Natural killer cell (primary cell): ENCODE measurements at regions not wholly inside any gene's neighbourhood (a gene's known extent, or its start where the extent isn't known, plus 50 kb on each side); places are given as distances from the start of the nearest gene placed in this dataset.

Experiments used
- ATAC-seq, 3 donors: fragments of 150-1000 bp in 2 of 3; fragments of 200-7000 bp in 1 of 3; cut with Tn5 transposase; 1 replicate in 1 of 3; 2 replicates in 2 of 3; pipeline ENCODE4 v1.10.0; 2021; ENCODE audit warnings: mild to moderate bottlenecking in 2 of 3, moderate library complexity in 2 of 3
- DNase-seq, 2 donors: peaks; one replicate each; pipeline versions ENCODE4 v3.0.0 to v3.0.0-alpha.2; 2013 to 2021; ENCODE audit warnings: mixed read lengths in 1 of 2
- H3K27ac ChIP-seq: one replicate; pipeline ENCODE4 v1.5.1; 2013; ENCODE audit warnings: mild to moderate bottlenecking, low read length
- H3K27me3 ChIP-seq: one replicate; pipeline ENCODE4 v1.6.1; 2013; ENCODE audit warnings: low read length; ENCODE audit not compliant: control insufficient read depth, insufficient read depth
- H3K36me3 ChIP-seq: one replicate; pipeline ENCODE4 v1.6.1; 2013; ENCODE audit warnings: low read length; ENCODE audit not compliant: control insufficient read depth, insufficient read depth
- H3K4me1 ChIP-seq: one replicate; pipeline ENCODE4 v1.6.1; 2013; ENCODE audit warnings: low read length; ENCODE audit not compliant: control insufficient read depth, insufficient read depth
- H3K4me3 ChIP-seq: one replicate; pipeline ENCODE4 v1.5.1; 2013; ENCODE audit warnings: low read length
- H3K9me3 ChIP-seq: one replicate; pipeline ENCODE4 v1.6.1; 2013; ENCODE audit warnings: low read length; ENCODE audit not compliant: control insufficient read depth, insufficient read depth
- H3K27ac Mint-ChIP-seq, 2 donors: one replicate each; pipeline ENCODE4 v1.8.0; 2022; ENCODE audit warnings: mild to moderate bottlenecking in 2 of 2, mixed read lengths in 2 of 2, moderate library complexity in 1 of 2
- H3K27me3 Mint-ChIP-seq, 2 donors: one replicate each; pipeline ENCODE4 v1.8.0; 2022; ENCODE audit warnings: low read depth in 2 of 2, mixed read lengths in 2 of 2
- H3K36me3 Mint-ChIP-seq: one replicate; pipeline ENCODE4 v1.8.0; 2022; ENCODE audit warnings: mixed read lengths
- H3K4me1 Mint-ChIP-seq, 2 donors: one replicate each; pipeline ENCODE4 v1.8.0; 2022; ENCODE audit warnings: mixed read lengths in 2 of 2
- H3K4me3 Mint-ChIP-seq: one replicate; pipeline ENCODE4 v1.8.0; 2022; ENCODE audit warnings: mild to moderate bottlenecking, moderate library complexity, mixed read lengths
- H3K9me3 Mint-ChIP-seq, 2 donors: one replicate each; pipeline ENCODE4 v1.8.0; 2022; ENCODE audit warnings: mixed read lengths in 2 of 2
- WGBS: methylation state at CpG from one replicate; pipeline ENCODE4 v1.1.7; 2013; ENCODE audit warnings: missing lambda C conversion rate; ENCODE audit not compliant: insufficient coverage; 5-methylcytosine and 5-hydroxymethylcytosine counted together
- intact Hi-C: fragments of 100-400 bp; cut with micrococcal nuclease; formaldehyde crosslinking; loops from one replicate; pipeline ENCODE4 v1.14.2; 2022
- TF ChIP-seq, protein P1 (sequence below): fragments of 200-600 bp; IDR thresholded peaks from one replicate; pipeline ENCODE4 v1.8.0; 2022; ENCODE audit warnings: antibody characterized with exemption

DNA sequence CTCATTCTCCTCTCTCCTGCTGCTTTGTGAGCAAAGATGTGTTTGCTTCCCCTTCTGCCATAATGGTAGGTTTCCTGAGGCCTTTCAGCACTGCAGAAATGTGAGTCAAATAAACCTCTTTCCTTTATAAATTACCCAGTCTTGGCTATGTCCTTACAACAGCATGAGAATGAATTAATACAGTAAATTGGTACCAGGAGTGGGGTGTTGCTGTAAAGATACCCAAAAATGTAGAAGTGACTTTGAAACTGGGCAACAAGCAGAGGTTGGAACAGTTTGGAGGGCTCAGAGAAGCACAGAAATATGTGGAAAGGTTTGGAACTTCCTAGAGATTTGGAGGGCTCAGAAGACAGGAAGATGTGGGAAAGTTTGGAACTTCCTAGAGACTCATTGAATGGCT, 388.7 kb upstream of the GHITM start:
- Mint-ChIP-seq H3K4me1 (no peaks in the 10 kb centered on the region), H3K36me3 (peaks cover 35% of the 10 kb centered on the region), H3K27ac (no peak overlapping the region), H3K4me3 (no peak overlapping the region), H3K27me3 (no peaks in the 10 kb centered on the region), H3K9me3 (peaks cover 17 to 25% of the 10 kb centered on the region in 2 donors)
- ATAC-seq (no peak), DNase-seq (no peak)
- Histone ChIP-seq H3K4me1 (no peaks in the 10 kb centered on the region), H3K9me3 (peaks cover 44% of the 10 kb centered on the region), H3K27ac (no peak overlapping the region), H3K36me3 (no peaks in the 10 kb centered on the region), H3K27me3 (no peaks in the 10 kb centered on the region), H3K4me3 (no peak overlapping the region)
- TF ChIP-seq, protein P1, sequence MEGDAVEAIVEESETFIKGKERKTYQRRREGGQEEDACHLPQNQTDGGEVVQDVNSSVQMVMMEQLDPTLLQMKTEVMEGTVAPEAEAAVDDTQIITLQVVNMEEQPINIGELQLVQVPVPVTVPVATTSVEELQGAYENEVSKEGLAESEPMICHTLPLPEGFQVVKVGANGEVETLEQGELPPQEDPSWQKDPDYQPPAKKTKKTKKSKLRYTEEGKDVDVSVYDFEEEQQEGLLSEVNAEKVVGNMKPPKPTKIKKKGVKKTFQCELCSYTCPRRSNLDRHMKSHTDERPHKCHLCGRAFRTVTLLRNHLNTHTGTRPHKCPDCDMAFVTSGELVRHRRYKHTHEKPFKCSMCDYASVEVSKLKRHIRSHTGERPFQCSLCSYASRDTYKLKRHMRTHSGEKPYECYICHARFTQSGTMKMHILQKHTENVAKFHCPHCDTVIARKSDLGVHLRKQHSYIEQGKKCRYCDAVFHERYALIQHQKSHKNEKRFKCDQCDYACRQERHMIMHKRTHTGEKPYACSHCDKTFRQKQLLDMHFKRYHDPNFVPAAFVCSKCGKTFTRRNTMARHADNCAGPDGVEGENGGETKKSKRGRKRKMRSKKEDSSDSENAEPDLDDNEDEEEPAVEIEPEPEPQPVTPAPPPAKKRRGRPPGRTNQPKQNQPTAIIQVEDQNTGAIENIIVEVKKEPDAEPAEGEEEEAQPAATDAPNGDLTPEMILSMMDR: no peak
- intact Hi-C loops: no loop called here

DNA sequence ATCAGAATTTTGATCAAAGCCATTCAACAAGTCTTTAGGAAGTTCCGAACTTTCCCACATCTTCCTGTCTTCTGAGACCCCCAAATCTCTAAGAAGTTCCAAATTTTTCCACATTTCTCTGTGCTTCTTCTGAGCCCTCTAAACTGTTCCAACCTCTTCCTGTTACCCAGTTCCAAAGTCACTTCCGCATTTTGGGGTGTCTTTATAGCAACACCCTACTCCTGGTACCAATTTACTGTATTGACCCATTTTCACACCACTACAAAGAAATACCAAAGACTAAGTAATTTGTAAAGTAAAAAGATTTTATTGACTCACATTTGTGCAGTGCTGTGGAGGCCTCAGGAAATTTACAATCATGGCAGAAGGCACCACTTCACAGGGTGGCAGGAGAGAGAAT, 385.8 kb upstream of the GHITM start:
- no peak overlapping the region for H3K27ac ChIP-seq
- ATAC-seq (no peak), DNase-seq (no peak)
- intact Hi-C loops: no loop called here
- H3K27me3 ChIP-seq: no peaks in the 10 kb centered on the region
- Mint-ChIP-seq H3K27me3 (no peaks in the 10 kb centered on the region), H3K4me3 (no peak overlapping the region), H3K27ac (no peak overlapping the region), H3K9me3 (peaks cover 16 to 28% of the 10 kb centered on the region in 2 donors), H3K36me3 (peaks cover 36% of the 10 kb centered on the region), H3K4me1 (no peaks in the 10 kb centered on the region)
- H3K36me3 ChIP-seq: no peaks in the 10 kb centered on the region
- H3K4me1 ChIP-seq: no peaks in the 10 kb centered on the region
- H3K9me3 ChIP-seq: peaks cover 42% of the 10 kb centered on the region
- TF ChIP-seq, protein P1: no peak
- 91% methylated on average over 2 of the region's 2 CpGs for WGBS
- H3K4me3 ChIP-seq: no peak overlapping the region

DNA sequence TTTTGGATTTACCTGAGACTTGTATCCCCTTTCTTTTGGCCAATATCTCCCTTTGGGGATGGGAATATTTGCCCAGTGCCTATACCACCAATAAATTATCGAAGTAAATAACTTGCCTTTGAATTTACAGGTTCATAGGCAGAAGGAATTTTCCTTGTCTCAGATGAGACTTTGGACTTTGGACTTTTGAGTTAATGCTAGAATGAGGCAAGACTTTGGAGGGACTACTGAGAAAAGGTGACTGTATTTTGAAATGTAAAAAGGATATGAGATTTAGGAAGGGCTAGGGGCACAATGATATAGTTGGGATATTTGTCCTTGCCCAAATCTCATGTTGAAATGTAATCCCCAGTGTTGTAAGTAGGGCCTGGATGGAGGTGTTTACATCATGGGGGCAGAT, 384.5 kb upstream of the GHITM start:
- Histone ChIP-seq H3K4me3 (no peak overlapping the region), H3K4me1 (no peaks in the 10 kb centered on the region), H3K27me3 (no peaks in the 10 kb centered on the region), H3K9me3 (peaks cover 39% of the 10 kb centered on the region), H3K36me3 (no peaks in the 10 kb centered on the region), H3K27ac (no peak overlapping the region)
- intact Hi-C loops: no loop called here
- no peak overlapping the region for H3K27ac Mint-ChIP-seq
- H3K4me3 Mint-ChIP-seq: no peak overlapping the region
- no peaks in the 10 kb centered on the region for H3K4me1 Mint-ChIP-seq
- DNase-seq (no peak), ATAC-seq (no peak)
- H3K9me3 Mint-ChIP-seq: peaks cover 12 to 26% of the 10 kb centered on the region in 2 donors
- 80% methylated on average over 1 of the region's 1 CpG for WGBS
- peaks cover 31% of the 10 kb centered on the region for H3K36me3 Mint-ChIP-seq
- H3K27me3 Mint-ChIP-seq: no peaks in the 10 kb centered on the region
- TF ChIP-seq, protein P1: no peak

DNA sequence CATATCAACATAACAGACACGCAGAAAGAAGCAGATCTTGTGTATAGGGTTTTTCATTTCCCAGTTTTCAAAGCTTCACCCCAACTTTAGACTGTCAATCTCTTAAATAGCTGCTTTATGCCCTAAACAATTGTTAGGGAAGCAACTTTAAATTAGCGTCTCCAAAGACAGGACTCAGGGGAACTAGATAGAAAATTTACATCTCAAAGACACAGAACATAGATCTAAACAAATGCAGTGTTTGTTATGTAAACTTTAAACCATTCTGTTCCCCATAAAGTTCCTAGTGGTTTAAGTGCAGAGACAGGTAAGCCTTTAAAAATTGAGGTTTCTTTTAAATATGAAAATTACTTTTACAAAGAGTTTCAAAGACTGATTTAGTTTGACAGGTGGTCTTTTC, 379.2 kb upstream of the GHITM start:
- H3K36me3 ChIP-seq: no peaks in the 10 kb centered on the region
- DNase-seq (no peak), ATAC-seq (no peak)
- H3K27ac ChIP-seq: no peak overlapping the region
- no peak overlapping the region for H3K27ac Mint-ChIP-seq
- H3K27me3 ChIP-seq: no peaks in the 10 kb centered on the region
- no peaks in the 10 kb centered on the region for H3K4me1 ChIP-seq
- H3K4me3 ChIP-seq: no peak overlapping the region
- H3K36me3 Mint-ChIP-seq: peaks cover 10% of the 10 kb centered on the region
- H3K4me1 Mint-ChIP-seq: no peaks in the 10 kb centered on the region
- TF ChIP-seq, protein P1: no peak
- WGBS: 40% methylated on average over 1 of the region's 2 CpGs
- H3K27me3 Mint-ChIP-seq: no peaks in the 10 kb centered on the region
- intact Hi-C loops: no loop called here
- no peak overlapping the region for H3K4me3 Mint-ChIP-seq
- peaks cover 5 to 13% of the 10 kb centered on the region in 2 donors for H3K9me3 Mint-ChIP-seq
- peaks cover 2% of the 10 kb centered on the region for H3K9me3 ChIP-seq
